ENCODE measurements at regions not wholly inside any gene's neighbourhood (a gene's known extent, or its start where the extent isn't known, plus 50 kb on each side); places are given as distances from the start of the nearest gene placed in this dataset.

DNA sequence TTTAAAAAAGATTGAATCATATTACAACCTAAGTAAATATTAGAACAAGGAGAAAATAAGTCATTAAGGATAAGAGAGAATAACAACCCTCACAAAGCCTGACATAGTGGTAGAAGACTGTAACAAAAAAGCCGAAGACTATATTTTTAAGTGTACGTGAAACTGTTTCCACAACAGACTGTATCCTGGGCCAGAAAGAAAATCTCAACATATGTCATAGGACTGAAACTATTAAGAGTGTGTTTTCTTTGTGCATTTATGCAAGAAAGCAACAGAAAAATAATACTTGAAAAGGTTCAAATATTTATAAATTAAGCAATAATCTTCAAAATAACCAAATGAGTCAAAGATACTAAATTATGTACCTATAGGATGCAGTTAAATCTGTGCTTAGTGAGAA is 309.8 kb downstream of the CASP12 start:
- CTCF ChIA-PET = no interaction called here
- peaks cover 14% of the 10 kb centered on the region for H3K27me3 Mint-ChIP-seq

DNA sequence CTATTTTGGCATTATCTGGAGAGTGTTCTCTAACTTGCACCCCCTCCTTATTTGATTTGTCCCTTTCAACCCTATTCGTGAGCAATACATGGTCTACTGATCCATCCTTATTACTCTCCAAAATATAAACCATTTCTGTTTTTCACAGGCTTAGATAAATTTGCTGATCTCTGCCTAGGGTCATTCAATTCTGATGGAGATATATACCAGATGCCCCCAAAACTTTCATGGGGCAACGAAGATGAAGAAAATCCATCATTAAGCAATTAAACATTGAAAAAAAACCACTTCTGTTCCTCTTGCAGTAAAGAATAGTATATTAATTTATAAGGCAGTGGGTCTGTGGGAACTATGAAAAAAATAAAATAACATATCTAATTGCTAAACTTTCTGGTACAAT is 313.4 kb downstream of the CASP12 start:
- no peak overlapping the region for H3K4me3 ChIP-seq (ENCODE audit: low read length)
- Mint-ChIP-seq H3K4me3 (no peak overlapping the region), H3K36me3 (ENCODE audit: low read depth) (no peaks in the 10 kb centered on the region), H3K4me1 (ENCODE audit: low read depth) (no peaks in the 10 kb centered on the region), H3K9me3 (no peaks in the 10 kb centered on the region), H3K27me3 (peaks cover 17% of the 10 kb centered on the region), H3K27ac (no peak overlapping the region)
- peaks cover 0 to 8% of the 10 kb centered on the region in 2 experiments for H3K27me3 ChIP-seq (ENCODE audit: control insufficient read depth in 1 of 2, insufficient read depth in 2 of 2, low read length in 2 of 2)
- no peaks in the 10 kb centered on the region for H3K9me3 ChIP-seq (ENCODE audit: control insufficient read depth in 1 of 2, insufficient read depth in 1 of 2, low read length in 2 of 2)
- ChIA-PET CTCF (no interaction called here), POLR2A (no interaction called here)
- H3K27ac ChIP-seq (ENCODE audit: low read depth in 1 of 2, low read length in 2 of 2) = no peak overlapping the region
- TF ChIP-seq, protein P1, sequence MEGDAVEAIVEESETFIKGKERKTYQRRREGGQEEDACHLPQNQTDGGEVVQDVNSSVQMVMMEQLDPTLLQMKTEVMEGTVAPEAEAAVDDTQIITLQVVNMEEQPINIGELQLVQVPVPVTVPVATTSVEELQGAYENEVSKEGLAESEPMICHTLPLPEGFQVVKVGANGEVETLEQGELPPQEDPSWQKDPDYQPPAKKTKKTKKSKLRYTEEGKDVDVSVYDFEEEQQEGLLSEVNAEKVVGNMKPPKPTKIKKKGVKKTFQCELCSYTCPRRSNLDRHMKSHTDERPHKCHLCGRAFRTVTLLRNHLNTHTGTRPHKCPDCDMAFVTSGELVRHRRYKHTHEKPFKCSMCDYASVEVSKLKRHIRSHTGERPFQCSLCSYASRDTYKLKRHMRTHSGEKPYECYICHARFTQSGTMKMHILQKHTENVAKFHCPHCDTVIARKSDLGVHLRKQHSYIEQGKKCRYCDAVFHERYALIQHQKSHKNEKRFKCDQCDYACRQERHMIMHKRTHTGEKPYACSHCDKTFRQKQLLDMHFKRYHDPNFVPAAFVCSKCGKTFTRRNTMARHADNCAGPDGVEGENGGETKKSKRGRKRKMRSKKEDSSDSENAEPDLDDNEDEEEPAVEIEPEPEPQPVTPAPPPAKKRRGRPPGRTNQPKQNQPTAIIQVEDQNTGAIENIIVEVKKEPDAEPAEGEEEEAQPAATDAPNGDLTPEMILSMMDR (IDR thresholded peaks at IDR 0.05) = no peak
- DNase-seq = no peak
- ATAC-seq (ENCODE audit: poor library complexity) = no peak
- H3K4me1 ChIP-seq (ENCODE audit: insufficient read depth, low read length) = no peaks in the 10 kb centered on the region
- intact Hi-C loops (cut with DNase I, micrococcal nuclease) = no loop called here
- H3K36me3 ChIP-seq (ENCODE audit: insufficient read depth, low read length) = no peaks in the 10 kb centered on the region

More for the DNA sequence above, 309.8 kb downstream of the CASP12 start:
- H3K4me1 Mint-ChIP-seq (ENCODE audit: low read depth) = no peaks in the 10 kb centered on the region
- Histone ChIP-seq H3K4me3 (ENCODE audit: low read length) (no peak overlapping the region), H3K9me3 (ENCODE audit: control insufficient read depth in 1 of 2, insufficient read depth in 1 of 2, low read length in 2 of 2) (no peaks in the 10 kb centered on the region), H3K27me3 (ENCODE audit: control insufficient read depth in 1 of 2, insufficient read depth in 2 of 2, low read length in 2 of 2) (peaks cover 0 to 8% of the 10 kb centered on the region in 2 experiments), H3K36me3 (ENCODE audit: insufficient read depth, low read length) (no peaks in the 10 kb centered on the region), H3K27ac (ENCODE audit: low read depth in 1 of 2, low read length in 2 of 2) (no peak overlapping the region), H3K4me1 (ENCODE audit: insufficient read depth, low read length) (no peaks in the 10 kb centered on the region)
- H3K27ac Mint-ChIP-seq = no peak overlapping the region
- ATAC-seq (ENCODE audit: poor library complexity) (no peak), DNase-seq (no peak)
- intact Hi-C loops (cut with DNase I, micrococcal nuclease) = no loop called here
- POLR2A ChIA-PET = no interaction called here
- no peaks in the 10 kb centered on the region for H3K36me3 Mint-ChIP-seq (ENCODE audit: low read depth)
- no peaks in the 10 kb centered on the region for H3K9me3 Mint-ChIP-seq
- no peak overlapping the region for H3K4me3 Mint-ChIP-seq
- TF ChIP-seq, protein P1 (IDR thresholded peaks at IDR 0.05) = no peak

DNA sequence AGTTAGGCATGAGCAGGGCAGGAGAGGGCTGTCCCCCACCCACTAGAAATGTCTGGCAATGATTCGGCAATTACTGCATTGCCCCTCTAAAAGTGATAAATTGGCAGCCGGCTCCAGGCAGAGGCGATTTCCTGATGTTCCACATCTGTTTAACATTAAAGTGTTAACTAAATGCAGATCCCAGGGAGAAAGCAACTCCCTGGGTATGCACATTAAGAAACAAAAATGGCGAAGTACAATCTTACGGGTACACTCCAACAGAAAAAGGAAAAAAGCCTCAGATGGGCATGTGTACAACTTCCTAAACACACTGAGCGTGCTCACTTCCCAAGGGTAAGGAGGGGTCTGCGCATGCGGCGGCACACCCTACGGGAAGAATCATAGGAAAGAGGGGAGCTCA is 314.4 kb downstream of the CASP12 start:
- no peaks in the 10 kb centered on the region for H3K9me3 Mint-ChIP-seq
- intact Hi-C loops (cut with DNase I, micrococcal nuclease) = no loop called here
- no peak for ATAC-seq (ENCODE audit: poor library complexity)
- ChIA-PET CTCF (interaction anchor here (0.5 kb wide), 1 partner anchor 14 kb away, joined by 3 read pairs; no protein-coding TSS in a partner anchor), POLR2A (no interaction called here)
- TF ChIP-seq, protein P1 (IDR thresholded peaks at IDR 0.05) = no peak
- H3K4me3 Mint-ChIP-seq = no peak overlapping the region
- no peaks in the 10 kb centered on the region for H3K4me1 ChIP-seq (ENCODE audit: insufficient read depth, low read length)
- H3K4me1 Mint-ChIP-seq (ENCODE audit: low read depth) = no peaks in the 10 kb centered on the region
- no peak overlapping the region for H3K27ac Mint-ChIP-seq
- peaks cover 17% of the 10 kb centered on the region for H3K27me3 Mint-ChIP-seq
- no peak for DNase-seq
- H3K4me3 ChIP-seq (ENCODE audit: low read length) = no peak overlapping the region
- peaks cover 0 to 8% of the 10 kb centered on the region in 2 experiments for H3K27me3 ChIP-seq (ENCODE audit: control insufficient read depth in 1 of 2, insufficient read depth in 2 of 2, low read length in 2 of 2)
- H3K27ac ChIP-seq (ENCODE audit: low read depth in 1 of 2, low read length in 2 of 2) = no peak overlapping the region
- no peaks in the 10 kb centered on the region for H3K36me3 Mint-ChIP-seq (ENCODE audit: low read depth)
- no peaks in the 10 kb centered on the region for H3K36me3 ChIP-seq (ENCODE audit: insufficient read depth, low read length)
- no peaks in the 10 kb centered on the region for H3K9me3 ChIP-seq (ENCODE audit: control insufficient read depth in 1 of 2, insufficient read depth in 1 of 2, low read length in 2 of 2)

Measured in CD4-positive, alpha-beta T cell (primary cell).